ENCODE measurements at regions not wholly inside any gene's neighbourhood (a gene's known extent, or its start where the extent isn't known, plus 50 kb on each side); places are given as distances from the start of the nearest gene placed in this dataset.

DNA sequence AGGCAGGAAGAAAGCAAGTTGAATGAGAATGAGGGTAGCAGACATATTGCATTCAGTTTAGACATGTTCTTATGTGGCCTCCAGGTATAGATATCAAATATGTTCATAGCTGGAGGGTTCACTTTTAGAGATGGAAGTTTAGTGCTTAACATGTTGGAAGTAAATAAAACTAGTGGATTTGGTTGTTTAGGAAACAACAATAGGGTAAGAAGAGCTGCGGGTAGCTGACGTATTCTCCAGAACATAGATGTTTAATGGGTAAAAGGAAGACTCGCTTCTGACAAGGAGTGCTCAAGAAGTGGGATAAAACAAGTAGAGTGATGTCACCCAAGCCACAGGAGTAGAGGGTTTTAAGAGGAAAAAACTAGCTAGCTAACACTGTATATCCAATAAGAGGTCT lies 128.4 kb upstream of the COL21A1 start:
- DNase-seq, result no peak

- DNase-seq, result no peak
Observed at GRCh38 chr6:56374841-56375369, 127.5 kb upstream of the COL21A1 start.

GRCh38 chr6:56372406-56372995 lies 125.1 kb upstream of the COL21A1 start:
- peak; percentile 3 for DNase-seq

- peak; percentile 82 for DNase-seq
Observed at GRCh38 chr6:56370561-56371211, 123.3 kb upstream of the COL21A1 start.

DNA sequence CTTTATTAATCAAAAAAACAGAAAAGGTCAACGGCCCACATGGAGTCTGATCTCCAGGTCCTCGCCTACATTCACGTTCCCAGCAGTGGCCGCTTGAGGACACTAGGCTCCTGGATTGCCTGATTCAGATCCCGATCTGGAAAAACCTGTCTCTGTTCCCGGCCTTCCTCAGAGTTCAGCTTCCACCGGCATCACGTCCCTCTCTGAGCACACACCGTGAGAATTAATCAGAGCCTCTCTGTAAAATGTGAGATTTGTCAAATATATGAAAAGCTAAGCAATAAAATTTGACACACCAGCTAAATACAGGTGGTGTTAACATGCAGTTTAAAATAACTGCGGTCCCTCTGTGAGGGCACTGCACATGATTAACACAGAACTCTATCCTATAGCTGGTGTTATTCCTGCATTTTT lies 122.8 kb upstream of the COL21A1 start:
- no peak for DNase-seq

DNA sequence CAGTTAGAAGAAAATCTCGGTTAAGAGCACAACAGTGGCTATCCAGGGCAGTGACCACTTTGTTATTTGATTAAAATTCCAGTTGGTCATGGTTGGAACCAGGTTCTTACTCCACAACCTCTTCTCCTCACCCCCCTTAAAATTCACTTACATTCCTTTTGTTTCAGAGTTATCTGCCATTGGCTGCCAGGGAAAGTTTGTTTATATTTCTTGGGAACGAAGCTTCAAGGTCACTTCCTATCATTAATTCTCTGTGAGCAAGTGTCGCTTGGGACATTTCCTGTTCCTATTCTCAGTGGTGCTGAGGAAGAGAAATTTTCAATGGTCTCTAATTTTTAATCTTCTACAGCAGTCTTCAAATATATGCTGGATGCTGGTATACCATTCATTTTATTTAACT lies 121.1 kb upstream of the COL21A1 start:
- DNase-seq, result no peak

DNA sequence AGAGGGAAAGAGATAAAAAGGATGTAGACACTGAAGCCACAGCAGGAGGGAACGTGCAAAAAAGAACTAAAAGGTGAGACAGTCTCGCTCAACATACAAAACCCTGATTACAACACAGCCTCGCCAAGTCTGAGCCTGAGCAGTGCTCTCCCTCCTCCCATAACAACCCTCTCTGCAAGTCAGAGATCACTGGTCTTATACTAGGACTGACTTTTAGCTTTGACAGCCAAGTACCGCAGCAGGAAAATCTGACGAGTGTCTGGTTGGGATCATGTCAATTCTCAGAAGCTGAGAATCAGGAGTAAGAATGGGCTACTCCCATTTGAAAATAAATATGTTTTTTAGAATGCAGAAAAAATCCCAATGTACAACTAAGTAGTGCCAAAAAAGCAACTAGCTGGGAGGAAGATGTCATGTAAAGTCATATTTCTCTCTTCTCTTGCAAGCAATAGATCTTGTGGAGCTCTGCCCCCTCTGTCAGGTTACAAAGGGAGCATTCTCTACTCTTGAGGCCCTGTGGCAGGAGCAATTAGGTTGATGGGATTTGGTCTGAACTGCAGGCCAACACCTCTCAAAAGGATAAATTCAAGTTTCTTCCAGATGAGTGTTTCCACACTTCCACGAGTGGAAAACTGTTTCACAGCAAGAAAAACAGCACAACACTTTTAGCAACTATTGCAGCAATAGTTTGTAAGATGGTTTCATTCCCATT lies 118.9 kb upstream of the COL21A1 start:
- DNase-seq, result no peak

DNA sequence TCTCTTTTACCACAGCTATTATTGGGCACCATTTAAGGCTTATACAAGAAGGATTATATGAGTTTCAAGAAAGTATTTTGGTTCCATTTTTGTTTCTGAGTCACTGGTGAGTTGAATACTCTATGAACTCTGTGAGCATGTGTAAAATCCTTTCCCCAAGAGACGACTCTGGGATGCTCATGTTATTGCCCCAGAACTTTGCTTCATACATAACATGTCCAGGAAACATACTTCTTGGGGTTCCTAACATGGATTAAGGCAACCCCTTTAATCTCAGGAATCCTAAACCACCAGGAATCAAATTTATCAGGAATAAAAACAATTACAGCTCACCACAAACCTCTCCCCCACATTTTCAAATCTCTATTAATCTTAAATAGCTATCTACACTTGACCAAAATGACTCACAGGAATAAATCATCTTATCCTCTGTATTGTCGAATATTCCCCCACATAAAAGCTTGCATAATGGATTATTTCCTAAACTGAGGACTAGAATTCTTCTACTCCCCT lies 117.5 kb upstream of the COL21A1 start:
- no peak for DNase-seq

DNA sequence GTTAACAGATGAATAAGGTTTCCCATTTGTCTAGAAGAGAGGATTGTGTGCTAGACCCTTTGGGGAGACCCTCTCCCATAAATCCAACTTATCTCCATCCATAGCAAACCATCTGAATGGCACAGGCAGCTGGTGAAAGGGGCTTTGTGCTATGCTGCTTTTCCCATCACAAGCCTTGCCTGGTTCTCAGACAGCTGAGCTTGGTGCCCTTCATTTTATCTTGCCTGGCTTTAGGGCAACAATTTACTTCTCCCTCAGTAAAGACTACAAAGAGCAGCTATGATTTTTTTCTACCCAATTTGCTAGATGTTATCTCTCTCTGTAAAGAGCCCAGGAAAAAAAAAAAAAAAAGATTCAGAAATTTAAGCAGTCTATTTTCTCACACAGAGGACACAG lies 117.0 kb upstream of the COL21A1 start:
- DNase-seq, result no peak

DNA sequence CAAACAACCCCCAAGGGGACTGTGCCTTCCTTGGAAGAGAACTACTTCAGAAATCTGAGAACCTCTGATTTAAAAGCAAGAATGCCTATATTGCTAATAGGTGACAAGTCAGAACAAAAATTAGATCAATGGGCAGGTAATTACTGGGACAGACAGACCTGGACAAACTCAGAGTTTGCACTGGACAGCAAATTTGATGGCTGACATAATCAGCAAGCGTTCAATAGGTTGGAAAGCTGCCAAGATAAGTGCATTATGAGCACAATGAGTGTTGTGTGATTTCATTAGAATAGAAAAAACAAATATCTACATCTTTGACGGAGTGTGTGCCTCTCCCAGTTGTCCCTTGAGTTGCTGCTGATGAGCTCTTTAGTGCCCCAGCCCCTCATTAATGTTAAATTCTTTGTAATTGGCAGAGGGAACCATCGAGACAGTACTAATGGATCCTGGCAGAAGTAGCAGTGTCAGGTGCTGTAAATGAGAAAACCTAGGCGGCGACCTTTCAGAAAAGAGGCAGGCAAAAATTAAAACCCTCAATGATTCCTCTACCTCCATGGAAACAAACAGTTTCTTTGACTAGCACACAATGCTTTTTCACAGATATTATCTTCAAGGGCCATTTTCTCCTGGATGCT lies 116.5 kb upstream of the COL21A1 start:
- DNase-seq, result no peak

- DNase-seq, result no peak
Observed at GRCh38 chr6:56361812-56362211, 114.4 kb upstream of the COL21A1 start.

DNA sequence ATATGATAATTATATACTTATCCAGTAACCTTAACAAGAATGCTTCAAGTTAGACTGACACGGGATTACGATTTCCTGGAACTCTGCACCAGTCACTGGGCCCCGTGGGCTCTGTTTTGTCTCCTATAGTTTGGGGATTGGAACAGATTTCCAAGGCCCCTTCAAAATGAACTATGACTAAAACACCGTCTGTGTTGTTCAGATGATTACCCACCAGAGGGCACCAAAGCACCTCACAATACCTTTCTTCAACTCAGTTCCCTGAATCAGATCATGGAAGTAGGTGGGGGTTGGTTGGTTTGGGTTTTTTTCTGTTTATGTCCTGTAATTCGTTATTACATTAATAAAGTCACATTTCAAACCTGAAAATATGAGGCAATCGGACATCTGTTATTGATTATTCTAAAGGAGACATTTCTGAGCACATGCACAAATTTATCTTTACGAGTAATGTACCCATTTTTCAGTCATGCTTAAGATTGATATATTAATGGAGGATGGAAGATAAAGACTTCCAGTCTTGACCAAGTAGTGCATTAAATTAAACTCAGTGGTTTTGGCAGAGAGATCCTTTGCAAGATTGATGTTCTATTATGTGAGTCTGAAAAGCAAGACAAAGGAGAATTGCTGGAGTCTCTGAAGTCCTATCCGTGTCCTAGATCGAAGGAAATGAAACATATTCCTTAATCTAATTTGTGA lies 112.0 kb upstream of the COL21A1 start:
- peak; percentile 70 for DNase-seq

DNA sequence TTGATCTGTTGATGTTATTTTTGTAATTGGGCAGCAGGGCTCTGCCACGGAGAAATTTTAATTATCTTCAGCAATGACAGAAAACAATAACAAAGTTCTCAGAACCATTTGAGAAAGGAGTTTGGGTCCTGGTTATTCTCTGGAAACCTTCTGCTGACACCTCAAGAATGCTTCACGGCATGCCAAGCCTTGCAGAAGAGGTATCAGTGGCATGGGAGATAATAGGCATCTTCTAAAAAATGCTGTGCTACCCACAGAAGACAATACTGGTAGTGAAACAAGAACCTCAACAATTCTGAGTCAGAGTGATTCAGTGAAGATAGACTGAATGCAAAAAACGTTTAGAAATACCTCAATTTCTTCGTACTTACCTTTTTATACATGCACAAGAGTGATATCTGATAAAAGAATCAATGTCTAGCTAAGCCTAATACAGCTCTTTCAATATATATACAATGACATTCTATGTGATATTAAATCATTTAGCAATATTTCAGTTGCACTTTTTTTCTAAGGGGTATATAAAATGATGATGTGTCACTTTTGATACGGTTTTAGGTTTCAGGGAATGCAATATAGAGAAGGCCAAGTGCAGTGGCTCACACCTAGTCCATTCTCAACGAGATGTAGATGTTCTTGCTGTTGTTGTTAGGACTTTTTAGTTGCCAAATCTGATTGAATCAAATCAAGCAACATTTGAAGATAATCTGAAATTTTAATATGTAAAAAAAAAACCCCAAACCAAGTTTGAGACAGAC lies 110.4 kb upstream of the COL21A1 start:
- no peak for DNase-seq

DNA sequence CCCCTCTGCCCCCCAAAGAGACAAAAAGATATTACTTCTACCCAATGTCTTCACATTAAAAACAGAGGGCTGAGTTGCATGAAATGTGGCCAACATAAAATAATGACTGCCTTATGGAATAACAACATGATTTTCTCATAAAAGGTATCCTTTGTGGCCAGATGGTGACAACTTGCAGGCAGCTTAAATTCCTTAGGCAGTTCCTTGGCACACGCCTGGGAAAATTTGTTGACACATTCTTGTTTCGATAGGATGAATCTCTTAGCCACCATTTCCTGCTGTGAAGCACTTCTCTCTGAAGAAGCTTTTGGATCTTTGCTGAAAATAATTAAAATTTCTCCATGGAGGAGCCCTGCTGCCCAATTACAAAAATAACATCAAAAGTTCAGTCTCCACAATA lies 109.0 kb upstream of the COL21A1 start:
- DNase-seq, result no peak

DNA sequence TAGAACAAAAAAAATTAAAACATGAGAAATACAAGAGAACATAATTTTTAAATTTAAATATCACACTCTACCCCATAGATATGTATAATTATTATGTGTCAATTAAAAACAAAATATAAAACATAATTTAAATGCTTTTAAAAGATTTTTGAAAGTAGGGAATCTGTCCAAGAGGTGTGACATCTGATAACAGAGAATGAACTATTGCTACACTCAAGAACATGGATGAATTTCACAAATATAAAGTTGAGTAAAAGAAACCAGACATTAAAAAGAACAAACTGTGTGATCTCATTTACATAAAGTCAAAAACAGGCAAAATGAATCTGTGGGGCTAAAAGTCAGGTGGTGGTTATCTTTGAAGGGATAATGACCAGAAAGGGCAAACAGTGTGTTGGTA lies 106.5 kb upstream of the COL21A1 start:
- DNase-seq, result no peak

- no peak for DNase-seq
Observed at GRCh38 chr6:56350628-56351260, 103.4 kb upstream of the COL21A1 start.

DNA sequence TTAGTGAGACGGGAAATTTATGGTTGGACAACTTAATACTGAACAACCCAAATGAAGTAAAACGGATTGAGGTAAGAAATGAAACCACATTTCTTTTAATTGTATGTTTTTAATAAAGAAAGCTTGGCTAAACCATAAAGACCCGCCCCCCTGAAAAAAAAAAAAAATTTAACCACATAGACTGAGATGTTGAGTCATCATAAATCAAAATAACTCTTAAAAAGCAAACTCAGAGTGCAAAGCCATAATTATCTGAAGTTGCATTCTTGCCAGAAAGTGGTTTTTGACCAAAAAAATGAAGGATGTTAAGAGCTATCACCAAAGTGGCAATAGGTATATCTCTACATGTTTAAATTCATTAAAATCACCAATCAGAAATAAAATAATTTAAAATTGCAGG lies 101.8 kb upstream of the COL21A1 start:
- DNase-seq, result no peak

GRCh38 chr6:56348578-56348977 lies 101.2 kb upstream of the COL21A1 start:
- DNase-seq, result no peak

DNA sequence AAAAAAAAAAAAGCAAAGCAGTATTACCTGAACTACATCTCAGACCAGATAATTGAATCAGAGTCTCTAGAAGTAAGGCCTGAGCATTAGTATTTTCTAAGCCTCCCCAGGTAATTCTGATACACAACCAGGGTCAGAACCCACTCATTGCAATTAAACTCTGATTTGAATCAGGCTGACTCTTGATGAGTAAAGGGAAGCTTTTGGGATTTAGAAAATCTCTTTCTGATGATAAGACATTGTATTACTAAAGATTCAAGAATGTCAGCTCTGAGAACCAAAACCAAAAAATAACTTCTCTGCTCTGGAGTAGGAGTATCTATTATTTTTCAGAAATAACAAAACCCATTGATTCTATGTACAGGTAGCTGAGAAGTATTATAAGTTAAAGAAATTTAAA lies 100.1 kb upstream of the COL21A1 start:
- no peak for DNase-seq

- no peak for DNase-seq
Observed at GRCh38 chr6:56346958-56347357, 99.6 kb upstream of the COL21A1 start.

- DNase-seq, result peak; percentile 28
Observed at GRCh38 chr6:56345376-56345995, 98.1 kb upstream of the COL21A1 start.
